Spleen (tissue), 11 donors: ENCODE measurements at regions not wholly inside any gene's neighbourhood (a gene's known extent, or its start where the extent isn't known, plus 50 kb on each side); places are given as distances from the start of the nearest gene placed in this dataset.

Source experiments
- DNase-seq: peaks from one replicate; pipeline ENCODE4 v3.0.0-alpha.2; 2020
- H3K27ac ChIP-seq, 8 donors: fragments of 200-600 bp; sonication (generic) in 7 of 8; 1 replicate in 4 of 8; 2 replicates in 4 of 8; pipeline versions ENCODE4 v1.5.0 to v1.8.0; 2016 to 2021; ENCODE audit warnings: inconsistent platforms in 4 of 8, mild to moderate bottlenecking in 4 of 8, moderate library complexity in 1 of 8
- H3K27me3 ChIP-seq, 7 donors: fragments of 200-600 bp; sonication (generic) in 6 of 7; replicated peaks in 1 of 7; 1 replicate in 4 of 7; 2 replicates in 3 of 7; pipeline versions ENCODE4 v1.5.0 to v1.8.0; 2016 to 2021; ENCODE audit warnings: inconsistent platforms in 3 of 7, mild to moderate bottlenecking in 1 of 7
- H3K36me3 ChIP-seq, 6 donors: fragments of 200-600 bp; sonication (generic) in 5 of 6; 1 replicate in 4 of 6; 2 replicates in 2 of 6; pipeline versions ENCODE4 v1.5.0 to v1.8.0; 2016 to 2021; ENCODE audit warnings: inconsistent platforms in 2 of 6
- H3K4me1 ChIP-seq, 6 donors: fragments of 200-600 bp; sonication (generic) in 5 of 6; 1 replicate in 3 of 6; 2 replicates in 3 of 6; pipeline versions ENCODE4 v1.5.0 to v1.8.0; 2016 to 2021; ENCODE audit warnings: inconsistent platforms in 3 of 6
- H3K4me3 ChIP-seq, 8 donors: fragments of 200-600 bp; sonication (generic) in 7 of 8; 1 replicate in 4 of 8; 2 replicates in 4 of 8; pipeline versions ENCODE4 v1.5.0 to v1.8.0; 2016 to 2021; ENCODE audit warnings: inconsistent platforms in 4 of 8, mild to moderate bottlenecking in 4 of 8, moderate library complexity in 2 of 8
- H3K9me3 ChIP-seq, 8 donors: fragments of 200-600 bp; sonication (generic) in 7 of 8; 1 replicate in 4 of 8; 2 replicates in 4 of 8; pipeline versions ENCODE4 v1.5.0 to v1.8.0; 2016 to 2021; ENCODE audit warnings: inconsistent platforms in 4 of 8
- POLR2A ChIP-seq, 3 donors: fragments of 450-650 bp; IDR thresholded peaks; one replicate each; pipeline ENCODE4 v1.5.1; 2017; ENCODE audit warnings: antibody characterized with exemption in 3 of 3, mild to moderate bottlenecking in 1 of 3
- POLR2AphosphoS5 ChIP-seq, 3 donors: sonication (generic); formaldehyde crosslinking; IDR thresholded peaks; one replicate each; pipeline ENCODE4 v1.5.1; 2017; ENCODE audit warnings: antibody characterized with exemption in 3 of 3
- WGBS, 5 donors: extraction: QIAGEN DNeasy Blood & Tissue Kit in 3 of 5; methylation state at CpG; one replicate each; pipeline versions ENCODE4 v1.1.5 to v1.1.7; 2013 to 2018; 5-methylcytosine and 5-hydroxymethylcytosine counted together
- intact Hi-C: fragments of 100-400 bp; cut with DNase I; formaldehyde crosslinking; loops from one replicate; pipeline ENCODE4 v1.15.0; 2023; ENCODE audit warnings: low total_unique reads
- TF ChIP-seq, protein P1 (sequence below), 11 experiments: fragments of 200-600 bp in 7 of 11; fragments of 450-650 bp in 4 of 11; sonication (generic) in 4 of 11; IDR thresholded peaks in 8 of 11; conservative IDR thresholded peaks in 3 of 11; 1 replicate in 7 of 11; 2 replicates in 4 of 11; pipeline versions ENCODE4 v1.4.0 to v1.8.0; 2016 to 2021; ENCODE audit warnings: antibody characterized with exemption in 11 of 11, inconsistent platforms in 4 of 11, mild to moderate bottlenecking in 1 of 11
- donor health status: healthy with polysubstance abuse.
- donor health status: DM: no; HTN: no; CAD: no; lungs with moderate emphysema.
- donor health status: DM: no; HTN: no; CAD: no.
- donor health status: Bipolar disorder and iron deficiency.
- donor health status: healthy.
- donor health status: DM: no; HTN: no; CAD: no.
- donor health status: DM: yes; HTN: yes; CAD: no.

DNA sequence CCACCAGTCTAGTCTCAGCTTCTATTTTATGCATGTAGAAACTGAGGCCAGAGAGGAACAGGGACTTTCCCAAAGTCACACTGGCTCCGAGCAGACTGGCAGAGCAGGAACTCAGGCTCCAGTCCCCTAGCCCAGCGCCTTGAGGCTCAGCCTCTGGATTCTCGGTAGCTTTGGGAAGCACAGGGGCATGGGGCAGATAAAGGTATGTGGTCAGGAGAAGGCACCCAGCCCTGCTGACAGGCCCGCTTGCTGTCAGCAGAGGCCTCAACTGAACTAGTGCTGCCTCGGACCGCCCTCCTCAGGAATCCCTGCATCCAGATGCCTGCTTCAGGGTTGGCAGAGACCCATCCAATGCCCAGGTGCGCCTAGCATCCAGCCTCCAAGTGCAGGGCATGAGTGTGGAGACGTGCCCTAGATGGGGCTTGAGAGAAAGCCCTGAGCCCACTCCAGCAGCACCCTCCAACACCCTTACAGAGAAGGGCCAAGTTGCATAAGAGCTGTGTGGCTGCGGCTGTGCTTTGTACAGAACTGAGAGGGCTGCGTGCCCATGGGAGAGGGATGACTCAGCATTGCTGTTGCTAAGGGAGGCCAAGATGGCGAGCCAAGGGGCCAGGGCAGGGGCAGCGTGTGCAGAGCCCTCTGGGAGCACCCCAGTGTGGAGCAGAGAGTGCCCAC lies 168.6 kb downstream of the MACROH2A1 start:
- intact Hi-C loops, result no loop called here
- no peak overlapping the region for H3K4me3 ChIP-seq
- H3K27me3 ChIP-seq, result peaks cover 0 to 7% (median 0%) of the 10 kb centered on the region in 7 donors
- H3K9me3 ChIP-seq, result no peaks in the 10 kb centered on the region
- WGBS, 5 donors, result 53 to 74% (median 73%) methylated on average over 6 to 12 of the region's 12 CpGs
- no peaks in the 10 kb centered on the region for H3K36me3 ChIP-seq
- no peak for DNase-seq
- H3K4me1 ChIP-seq, result peaks cover 0 to 23% (median 0%) of the 10 kb centered on the region in 6 donors
- TF ChIP-seq, protein P1, sequence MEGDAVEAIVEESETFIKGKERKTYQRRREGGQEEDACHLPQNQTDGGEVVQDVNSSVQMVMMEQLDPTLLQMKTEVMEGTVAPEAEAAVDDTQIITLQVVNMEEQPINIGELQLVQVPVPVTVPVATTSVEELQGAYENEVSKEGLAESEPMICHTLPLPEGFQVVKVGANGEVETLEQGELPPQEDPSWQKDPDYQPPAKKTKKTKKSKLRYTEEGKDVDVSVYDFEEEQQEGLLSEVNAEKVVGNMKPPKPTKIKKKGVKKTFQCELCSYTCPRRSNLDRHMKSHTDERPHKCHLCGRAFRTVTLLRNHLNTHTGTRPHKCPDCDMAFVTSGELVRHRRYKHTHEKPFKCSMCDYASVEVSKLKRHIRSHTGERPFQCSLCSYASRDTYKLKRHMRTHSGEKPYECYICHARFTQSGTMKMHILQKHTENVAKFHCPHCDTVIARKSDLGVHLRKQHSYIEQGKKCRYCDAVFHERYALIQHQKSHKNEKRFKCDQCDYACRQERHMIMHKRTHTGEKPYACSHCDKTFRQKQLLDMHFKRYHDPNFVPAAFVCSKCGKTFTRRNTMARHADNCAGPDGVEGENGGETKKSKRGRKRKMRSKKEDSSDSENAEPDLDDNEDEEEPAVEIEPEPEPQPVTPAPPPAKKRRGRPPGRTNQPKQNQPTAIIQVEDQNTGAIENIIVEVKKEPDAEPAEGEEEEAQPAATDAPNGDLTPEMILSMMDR (IDR thresholded peaks at IDR 0.05 in 8 of 11, conservative IDR thresholded peaks at IDR 0.05 in 3 of 11), result no peak
- TF ChIP-seq POLR2A (IDR thresholded peaks at IDR 0.05), result no peak
- no peak for TF ChIP-seq POLR2AphosphoS5 (IDR thresholded peaks at IDR 0.05)
- no peak overlapping the region for H3K27ac ChIP-seq

DNA sequence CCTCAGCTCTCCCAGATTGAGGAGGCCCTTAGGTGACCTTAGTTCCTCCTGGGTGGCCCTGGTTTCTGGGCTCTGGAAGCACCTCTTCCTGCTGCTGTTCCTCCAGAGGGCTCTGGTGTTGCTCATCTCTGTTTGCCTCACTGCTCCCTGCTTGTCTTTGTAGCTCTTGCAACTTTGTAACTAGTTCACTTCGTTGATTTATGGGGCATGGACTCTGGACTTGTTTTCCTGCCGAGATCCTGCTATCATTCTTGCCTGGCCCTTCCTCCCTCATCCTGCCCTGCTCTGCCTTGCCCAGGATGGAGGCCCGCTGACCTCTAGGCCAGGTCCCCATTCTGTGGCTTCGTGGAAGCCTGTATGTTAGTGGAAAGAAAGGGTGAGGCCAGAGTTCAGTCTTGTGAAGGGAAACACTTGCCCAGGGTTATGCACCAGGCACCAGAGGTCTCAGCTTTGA lies 169.3 kb downstream of the MACROH2A1 start:
- H3K27ac ChIP-seq, result no peak overlapping the region
- peaks cover 0 to 7% (median 0%) of the 10 kb centered on the region in 7 donors for H3K27me3 ChIP-seq
- TF ChIP-seq, protein P1 (IDR thresholded peaks at IDR 0.05 in 8 of 11, conservative IDR thresholded peaks at IDR 0.05 in 3 of 11), result no peak
- TF ChIP-seq POLR2A (IDR thresholded peaks at IDR 0.05) (no peak), POLR2AphosphoS5 (IDR thresholded peaks at IDR 0.05) (no peak)
- no peaks in the 10 kb centered on the region for H3K36me3 ChIP-seq
- no peak for DNase-seq
- peaks cover 0 to 27% (median 0%) of the 10 kb centered on the region in 6 donors for H3K4me1 ChIP-seq
- H3K9me3 ChIP-seq, result no peaks in the 10 kb centered on the region
- intact Hi-C loops, result no loop called here
- no peak overlapping the region for H3K4me3 ChIP-seq
- WGBS, 5 donors, result 71 to 83% (median 76%) methylated on average over 4 of the region's 4 CpGs

DNA sequence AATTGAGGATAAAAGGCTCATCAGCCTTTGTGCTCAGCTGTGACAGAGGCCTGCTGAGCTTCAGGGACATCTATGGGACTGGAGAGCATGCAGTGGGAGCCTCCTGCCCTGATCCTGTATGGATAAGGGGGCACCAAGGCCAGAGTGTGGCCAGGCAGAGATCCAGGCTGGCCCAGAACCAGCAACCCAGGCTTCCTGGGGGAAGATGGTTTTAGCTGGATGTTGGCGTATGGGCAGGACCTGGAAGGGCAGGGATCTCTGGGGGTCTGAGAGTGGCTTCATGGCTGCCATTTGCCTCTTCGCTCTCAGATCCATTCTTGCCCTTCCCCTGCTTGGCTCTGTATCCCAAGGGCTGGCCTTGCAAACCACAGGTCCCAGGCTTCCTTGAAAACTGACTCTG lies 169.9 kb downstream of the MACROH2A1 start:
- Histone ChIP-seq H3K27ac (no peak overlapping the region), H3K4me3 (no peak overlapping the region), H3K4me1 (peaks cover 0 to 27% (median 0%) of the 10 kb centered on the region in 6 donors), H3K36me3 (no peaks in the 10 kb centered on the region), H3K27me3 (peaks cover 0 to 7% (median 0%) of the 10 kb centered on the region in 7 donors), H3K9me3 (no peaks in the 10 kb centered on the region)
- no peak for TF ChIP-seq POLR2A (IDR thresholded peaks at IDR 0.05)
- intact Hi-C loops, result no loop called here
- 85 to 100% (median 96%) methylated on average over 2 of the region's 2 CpGs for WGBS, 5 donors
- DNase-seq, result peak; percentile 14

DNA sequence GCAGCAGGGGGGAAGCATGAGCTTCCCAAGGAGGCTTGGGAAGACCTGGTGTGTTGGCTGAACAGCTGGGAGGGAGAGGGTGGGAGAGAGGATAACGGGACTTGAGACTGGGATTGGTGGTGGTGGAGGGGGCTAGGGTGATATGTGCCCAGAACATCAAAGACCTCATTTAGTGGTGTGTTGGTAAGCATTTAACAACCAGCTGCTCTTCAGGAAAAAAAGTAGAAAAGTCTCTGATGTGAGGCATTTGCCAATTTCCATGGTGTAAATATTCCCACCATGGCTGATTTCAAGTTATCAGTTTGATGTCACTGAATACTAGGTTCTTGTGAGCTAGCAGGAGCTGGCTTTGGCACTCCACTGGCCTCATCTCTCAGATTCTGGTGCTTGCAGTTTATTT lies 170.8 kb downstream of the MACROH2A1 start:
- intact Hi-C loops, result no loop called here
- peaks cover 0 to 27% (median 0%) of the 10 kb centered on the region in 6 donors for H3K4me1 ChIP-seq
- TF ChIP-seq, protein P1 (IDR thresholded peaks at IDR 0.05 in 8 of 11, conservative IDR thresholded peaks at IDR 0.05 in 3 of 11), result no peak
- TF ChIP-seq POLR2A (IDR thresholded peaks at IDR 0.05), result no peak
- TF ChIP-seq POLR2AphosphoS5 (IDR thresholded peaks at IDR 0.05), result no peak
- H3K4me3 ChIP-seq, result no peak overlapping the region
- H3K36me3 ChIP-seq, result no peaks in the 10 kb centered on the region
- peak; percentile 14 for DNase-seq
- WGBS, 5 donors, result 81 to 88% (median 86%) methylated on average over 1 of the region's 1 CpG
- peaks cover 0 to 7% (median 0%) of the 10 kb centered on the region in 7 donors for H3K27me3 ChIP-seq
- H3K9me3 ChIP-seq, result no peaks in the 10 kb centered on the region
- H3K27ac ChIP-seq, result no peak overlapping the region
